ENCODE measurements at regions not wholly inside any gene's neighbourhood (a gene's known extent, or its start where the extent isn't known, plus 50 kb on each side); places are given as distances from the start of the nearest gene placed in this dataset.

DNA sequence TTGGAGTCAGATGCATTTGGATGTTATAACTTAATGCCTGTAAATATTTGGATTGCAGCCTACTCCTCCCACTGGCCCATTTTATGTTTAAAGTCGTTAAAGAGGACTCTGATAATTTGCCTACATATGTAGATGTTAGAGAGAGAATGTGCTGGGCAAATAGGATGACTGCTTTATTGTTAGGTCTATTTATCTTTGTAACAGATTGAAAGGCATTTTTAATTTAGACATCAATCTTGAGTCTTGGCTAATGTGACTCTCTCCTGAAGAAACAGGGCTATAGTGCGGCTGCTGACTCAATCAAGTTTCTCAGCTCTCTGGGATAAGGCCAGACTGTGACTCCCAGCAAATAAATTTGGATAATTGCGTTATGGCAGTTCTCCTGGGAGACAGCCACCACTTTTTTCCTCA is 1101.4 kb downstream of the CBLN2 start:
- TF ChIP-seq CTCF (IDR thresholded peaks at IDR 0.05; ENCODE audit: borderline replicate concordance, extremely low read depth, low read length, poor library complexity, severe bottlenecking) (no peak), EZH2 (IDR thresholded peaks at IDR 0.05; ENCODE audit: borderline replicate concordance, low read depth, low read length, severe bottlenecking) (no peak)
